ENCODE measurements at regions not wholly inside any gene's neighbourhood (a gene's known extent, or its start where the extent isn't known, plus 50 kb on each side); places are given as distances from the start of the nearest gene placed in this dataset.
"Not testable (repeated sequence)": the region's sequence is repeated elsewhere in the genome, so short reads cannot be mapped to it uniquely, and the experiment has no call there.

GRCh38 chr6:170207586-170208181 is 83.2 kb downstream of the DLL1 start:
- Mint-ChIP-seq H3K27me3 (no peaks in the 10 kb centered on the region), H3K27ac (no peak overlapping the region), H3K9me3 (peaks cover 10% of the 10 kb centered on the region), H3K36me3 (no peaks in the 10 kb centered on the region), H3K4me1 (peaks cover 6% of the 10 kb centered on the region), H3K4me3 (no peak overlapping the region)
- no peak for DNase-seq

- H3K4me1 Mint-ChIP-seq, result peaks cover 6% of the 10 kb centered on the region
- no peak for DNase-seq
Measured at GRCh38 chr6:170206851-170207431, 83.9 kb downstream of the DLL1 start.

GRCh38 chr6:170206317-170206621 is 84.6 kb downstream of the DLL1 start:
- peaks cover 6% of the 10 kb centered on the region for H3K4me1 Mint-ChIP-seq
- no peaks in the 10 kb centered on the region for H3K36me3 Mint-ChIP-seq
- H3K9me3 Mint-ChIP-seq, result peaks cover 10% of the 10 kb centered on the region
- no peak overlapping the region for H3K27ac Mint-ChIP-seq
- DNase-seq, result no peak
- H3K4me3 Mint-ChIP-seq, result no peak overlapping the region
- H3K27me3 Mint-ChIP-seq, result no peaks in the 10 kb centered on the region

More at GRCh38 chr6:170206851-170207431, 83.9 kb downstream of the DLL1 start:
- no peak overlapping the region for H3K4me3 Mint-ChIP-seq
- no peaks in the 10 kb centered on the region for H3K36me3 Mint-ChIP-seq
- no peak overlapping the region for H3K27ac Mint-ChIP-seq
- peaks cover 10% of the 10 kb centered on the region for H3K9me3 Mint-ChIP-seq
- no peaks in the 10 kb centered on the region for H3K27me3 Mint-ChIP-seq

GRCh38 chr6:170205534-170206316 is 85.2 kb downstream of the DLL1 start:
- Mint-ChIP-seq H3K9me3 (peaks cover 10% of the 10 kb centered on the region), H3K4me3 (no peak overlapping the region), H3K27me3 (no peaks in the 10 kb centered on the region), H3K36me3 (no peaks in the 10 kb centered on the region), H3K4me1 (peaks cover 6% of the 10 kb centered on the region), H3K27ac (no peak overlapping the region)
- no peak for DNase-seq

- no peak overlapping the region for H3K27ac Mint-ChIP-seq
Measured at GRCh38 chr6:170205126-170205525, 85.8 kb downstream of the DLL1 start.

GRCh38 chr6:170203212-170203611 is 87.7 kb downstream of the DLL1 start:
- H3K36me3 Mint-ChIP-seq, result no peaks in the 10 kb centered on the region
- peaks cover 10% of the 10 kb centered on the region for H3K9me3 Mint-ChIP-seq
- no peak overlapping the region for H3K4me3 Mint-ChIP-seq
- H3K27me3 Mint-ChIP-seq, result no peaks in the 10 kb centered on the region
- peaks cover 7% of the 10 kb centered on the region for H3K4me1 Mint-ChIP-seq
- DNase-seq, result no peak
- H3K27ac Mint-ChIP-seq, result no peak overlapping the region

More at GRCh38 chr6:170205126-170205525, 85.8 kb downstream of the DLL1 start:
- no peak for DNase-seq
- peaks cover 10% of the 10 kb centered on the region for H3K9me3 Mint-ChIP-seq
- H3K4me1 Mint-ChIP-seq, result peaks cover under 1% of the 10 kb centered on the region
- H3K4me3 Mint-ChIP-seq, result no peak overlapping the region
- H3K27me3 Mint-ChIP-seq, result no peaks in the 10 kb centered on the region
- no peaks in the 10 kb centered on the region for H3K36me3 Mint-ChIP-seq

- peaks cover 14% of the 10 kb centered on the region for H3K4me1 Mint-ChIP-seq
- H3K27me3 Mint-ChIP-seq, result no peaks in the 10 kb centered on the region
- no peak overlapping the region for H3K27ac Mint-ChIP-seq
- no peaks in the 10 kb centered on the region for H3K36me3 Mint-ChIP-seq
- DNase-seq, result no peak
- peaks cover 10% of the 10 kb centered on the region for H3K9me3 Mint-ChIP-seq
- H3K4me3 Mint-ChIP-seq, result no peak overlapping the region
Measured at GRCh38 chr6:170202416-170203135, 88.3 kb downstream of the DLL1 start.

GRCh38 chr6:170201361-170201760 is 89.5 kb downstream of the DLL1 start:
- Mint-ChIP-seq H3K4me3 (no peak overlapping the region), H3K36me3 (peaks cover 2% of the 10 kb centered on the region), H3K9me3 (peaks cover 12% of the 10 kb centered on the region), H3K27ac (no peak overlapping the region), H3K27me3 (no peaks in the 10 kb centered on the region), H3K4me1 (peaks cover 15% of the 10 kb centered on the region)
- no peak for DNase-seq

- Mint-ChIP-seq H3K36me3 (peaks cover 5% of the 10 kb centered on the region), H3K27me3 (peaks cover 6% of the 10 kb centered on the region), H3K4me1 (peaks cover 15% of the 10 kb centered on the region), H3K4me3 (no peak overlapping the region), H3K9me3 (peaks cover 19% of the 10 kb centered on the region), H3K27ac (no peak overlapping the region)
- DNase-seq, result no peak
Measured at GRCh38 chr6:170200458-170200891, 90.4 kb downstream of the DLL1 start.

GRCh38 chr6:170199716-170200115 is 91.2 kb downstream of the DLL1 start:
- Mint-ChIP-seq H3K27me3 (peaks cover 6% of the 10 kb centered on the region), H3K27ac (no peak overlapping the region), H3K9me3 (peaks cover 25% of the 10 kb centered on the region), H3K36me3 (peaks cover 7% of the 10 kb centered on the region), H3K4me1 (peaks cover 15% of the 10 kb centered on the region), H3K4me3 (no peak overlapping the region)
- DNase-seq, result no peak

- H3K4me1 Mint-ChIP-seq, result peaks cover 15% of the 10 kb centered on the region
- peak overlapping the region; percentile 27 for H3K27ac Mint-ChIP-seq
- no peak for DNase-seq
- H3K4me3 Mint-ChIP-seq, result no peak overlapping the region
- peaks cover 7% of the 10 kb centered on the region for H3K36me3 Mint-ChIP-seq
- H3K9me3 Mint-ChIP-seq, result peaks cover 28% of the 10 kb centered on the region
- peaks cover 6% of the 10 kb centered on the region for H3K27me3 Mint-ChIP-seq
Measured at GRCh38 chr6:170198298-170198697, 92.6 kb downstream of the DLL1 start.

- no peak for DNase-seq
- peaks cover 6% of the 10 kb centered on the region for H3K27me3 Mint-ChIP-seq
- H3K9me3 Mint-ChIP-seq, result peaks cover 24% of the 10 kb centered on the region
- peaks cover 7% of the 10 kb centered on the region for H3K36me3 Mint-ChIP-seq
- H3K4me1 Mint-ChIP-seq, result peaks cover 10% of the 10 kb centered on the region
- H3K27ac Mint-ChIP-seq, result no peak overlapping the region
- no peak overlapping the region for H3K4me3 Mint-ChIP-seq
Measured at GRCh38 chr6:170193326-170193821, 97.5 kb downstream of the DLL1 start.

- peaks cover 24% of the 10 kb centered on the region for H3K9me3 Mint-ChIP-seq
- H3K4me1 Mint-ChIP-seq, result peaks cover 5% of the 10 kb centered on the region
- DNase-seq, result no peak
- H3K27ac Mint-ChIP-seq, result no peak overlapping the region
- H3K4me3 Mint-ChIP-seq, result no peak overlapping the region
- H3K27me3 Mint-ChIP-seq, result peaks cover 6% of the 10 kb centered on the region
- peaks cover 7% of the 10 kb centered on the region for H3K36me3 Mint-ChIP-seq
Measured at GRCh38 chr6:170192905-170193304, 98.0 kb downstream of the DLL1 start.

- not testable (repeated sequence) for H3K4me3 Mint-ChIP-seq, H3K27ac Mint-ChIP-seq, H3K27me3 Mint-ChIP-seq, H3K4me1 Mint-ChIP-seq, H3K36me3 Mint-ChIP-seq, DNase-seq
- H3K9me3 Mint-ChIP-seq, result peaks cover 24% of the 10 kb centered on the region
Measured at GRCh38 chr6:170192101-170192500, 98.8 kb downstream of the DLL1 start.

GRCh38 chr6:170190046-170190445 is 100.8 kb downstream of the DLL1 start:
- peaks cover 11% of the 10 kb centered on the region for H3K9me3 Mint-ChIP-seq
- H3K4me1 Mint-ChIP-seq, result no peaks in the 10 kb centered on the region
- no peaks in the 10 kb centered on the region for H3K27me3 Mint-ChIP-seq
- H3K36me3 Mint-ChIP-seq, result peaks cover 1% of the 10 kb centered on the region
- no peak overlapping the region for H3K4me3 Mint-ChIP-seq
- H3K27ac Mint-ChIP-seq, result no peak overlapping the region
- no peak for DNase-seq
